PC-9 (cell line): ENCODE measurements at regions not wholly inside any gene's neighbourhood (a gene's known extent, or its start where the extent isn't known, plus 50 kb on each side); places are given as distances from the start of the nearest gene placed in this dataset.

Source experiments
- BruUV-seq: library from RNA; stranded (reverse); fragments of 400-500 nt; replicated peaks from 2 replicates; lab custom pipeline; 2021; lab: Mats Ljungman, UMichigan
- CTCF ChIA-PET: fragments of 300-600 bp; sonication (Branson Sonifier 250); formaldehyde crosslinking; loops from one replicate; lab custom pipeline; 2022; ENCODE audit warnings: antibody characterized with exemption; lab: Charles Lee
- POLR2A ChIA-PET: fragments of 300-600 bp; sonication (Branson Sonifier 250); formaldehyde crosslinking; loops from one replicate; lab custom pipeline; 2022; ENCODE audit warnings: antibody characterized with exemption; ENCODE audit not compliant: unreplicated experiment; lab: Charles Lee
- DNase-seq, 2 experiments: peaks; one replicate each; pipeline versions ENCODE4 v3.0.0 to v3.0.0-alpha.2; 2015 to 2022; ENCODE audit warnings: mixed read lengths in 1 of 2
- H2AFZ ChIP-seq: fragments of 200-600 bp; sonication (generic); 2 replicates; pipeline ENCODE4 v1.8.1; 2017; ENCODE audit warnings: antibody characterized with exemption
- H3F3A ChIP-seq: fragments of 200-600 bp; sonication (generic); 2 replicates; pipeline ENCODE4 v1.8.1; 2017; ENCODE audit warnings: antibody characterized with exemption, mild to moderate bottlenecking, low read depth; ENCODE audit not compliant: insufficient read depth
- H3K27ac ChIP-seq: fragments of 200-600 bp; sonication (generic); 2 replicates; pipeline ENCODE4 v1.6.1; 2016; ENCODE audit warnings: mixed run types
- H3K27me3 ChIP-seq: fragments of 200-600 bp; sonication (generic); 2 replicates; pipeline ENCODE4 v1.6.1; 2016; ENCODE audit warnings: low read depth, mixed run types; ENCODE audit not compliant: insufficient read depth
- H3K36me3 ChIP-seq: fragments of 200-600 bp; sonication (generic); 2 replicates; pipeline ENCODE4 v1.6.1; 2016; ENCODE audit warnings: low read depth, mixed run types
- H3K4me1 ChIP-seq: fragments of 200-600 bp; sonication (generic); replicated peaks from 2 replicates; pipeline ENCODE4 v1.6.1; 2016; ENCODE audit warnings: mixed run types; ENCODE audit not compliant: insufficient read depth
- H3K4me2 ChIP-seq: fragments of 200-600 bp; sonication (generic); 2 replicates; pipeline ENCODE4 v1.6.1; 2017; ENCODE audit warnings: mixed run types
- H3K4me3 ChIP-seq: fragments of 200-600 bp; sonication (generic); 2 replicates; pipeline ENCODE4 v1.6.1; 2016; ENCODE audit warnings: mixed run types
- H3K79me2 ChIP-seq: fragments of 200-600 bp; sonication (generic); 2 replicates; pipeline ENCODE4 v1.6.1; 2017; ENCODE audit warnings: low read depth, mixed run types
- H3K9me2 ChIP-seq: fragments of 200-600 bp; sonication (generic); 2 replicates; pipeline ENCODE4 v1.8.1; 2017; ENCODE audit warnings: mild to moderate bottlenecking; ENCODE audit not compliant: insufficient read depth
- H3K9me3 ChIP-seq: fragments of 200-600 bp; sonication (generic); 2 replicates; pipeline ENCODE4 v1.8.1; 2016; ENCODE audit warnings: low read depth; ENCODE audit not compliant: insufficient read depth
- H4K20me1 ChIP-seq: fragments of 200-600 bp; sonication (generic); 2 replicates; pipeline ENCODE4 v1.8.1; 2017; ENCODE audit not compliant: insufficient read depth
- EZH2 ChIP-seq: fragments of 200-600 bp; sonication (generic); IDR thresholded peaks from 2 replicates; pipeline ENCODE4 v1.8.0; 2017; ENCODE audit warnings: antibody characterized with exemption, low read depth
- intact Hi-C: fragments of 100-400 bp; cut with micrococcal nuclease; formaldehyde crosslinking; loops from one replicate; pipeline ENCODE4 v1.10.0; 2022; ENCODE audit not compliant: unreplicated experiment
- TF ChIP-seq, protein P1 (sequence below): fragments of 200-600 bp; sonication (generic); conservative IDR thresholded peaks from 2 replicates; pipeline ENCODE4 v1.6.1; 2017; ENCODE audit warnings: mixed run types, antibody characterized with exemption, mild to moderate bottlenecking, moderate library complexity

DNA sequence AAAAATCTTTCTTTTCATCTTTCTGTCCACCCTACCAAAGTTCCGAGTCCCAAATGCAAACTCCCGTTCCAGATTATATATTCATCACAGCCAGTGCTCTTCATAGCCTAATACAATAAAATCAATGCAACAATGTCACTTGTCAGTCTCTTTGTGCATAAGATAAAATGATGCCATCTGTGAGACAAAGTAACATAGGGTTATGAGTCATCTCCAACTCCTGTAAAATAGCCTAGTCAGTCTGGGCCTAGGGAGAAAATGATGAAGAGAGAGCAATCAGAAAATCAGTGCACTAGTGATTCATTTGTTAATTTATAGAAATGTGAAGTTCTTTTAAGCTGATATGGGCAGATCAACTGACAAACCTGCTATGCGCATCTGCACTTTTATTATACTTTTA, 689.1 kb upstream of the DIAPH2 start:
- Histone ChIP-seq H3K9me3 (no peaks in the 10 kb centered on the region), H3K27me3 (no peaks in the 10 kb centered on the region), H3K9me2 (no peaks in the 10 kb centered on the region), H3K4me1 (no peaks in the 10 kb centered on the region), H3K27ac (no peak overlapping the region), H3K79me2 (no peaks in the 10 kb centered on the region), H3K36me3 (no peaks in the 10 kb centered on the region), H3K4me3 (no peak overlapping the region), H2AFZ (no peak overlapping the region), H4K20me1 (no peaks in the 10 kb centered on the region), H3K4me2 (no peak overlapping the region), H3F3A (no peaks in the 10 kb centered on the region)
- no TSS peak for BruUV-seq
- ChIA-PET CTCF (no interaction called here), POLR2A (no interaction called here)
- intact Hi-C loops: no loop called here
- TF ChIP-seq EZH2: no peak
- TF ChIP-seq, protein P1, sequence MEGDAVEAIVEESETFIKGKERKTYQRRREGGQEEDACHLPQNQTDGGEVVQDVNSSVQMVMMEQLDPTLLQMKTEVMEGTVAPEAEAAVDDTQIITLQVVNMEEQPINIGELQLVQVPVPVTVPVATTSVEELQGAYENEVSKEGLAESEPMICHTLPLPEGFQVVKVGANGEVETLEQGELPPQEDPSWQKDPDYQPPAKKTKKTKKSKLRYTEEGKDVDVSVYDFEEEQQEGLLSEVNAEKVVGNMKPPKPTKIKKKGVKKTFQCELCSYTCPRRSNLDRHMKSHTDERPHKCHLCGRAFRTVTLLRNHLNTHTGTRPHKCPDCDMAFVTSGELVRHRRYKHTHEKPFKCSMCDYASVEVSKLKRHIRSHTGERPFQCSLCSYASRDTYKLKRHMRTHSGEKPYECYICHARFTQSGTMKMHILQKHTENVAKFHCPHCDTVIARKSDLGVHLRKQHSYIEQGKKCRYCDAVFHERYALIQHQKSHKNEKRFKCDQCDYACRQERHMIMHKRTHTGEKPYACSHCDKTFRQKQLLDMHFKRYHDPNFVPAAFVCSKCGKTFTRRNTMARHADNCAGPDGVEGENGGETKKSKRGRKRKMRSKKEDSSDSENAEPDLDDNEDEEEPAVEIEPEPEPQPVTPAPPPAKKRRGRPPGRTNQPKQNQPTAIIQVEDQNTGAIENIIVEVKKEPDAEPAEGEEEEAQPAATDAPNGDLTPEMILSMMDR: no peak
- DNase-seq: no peak

DNA sequence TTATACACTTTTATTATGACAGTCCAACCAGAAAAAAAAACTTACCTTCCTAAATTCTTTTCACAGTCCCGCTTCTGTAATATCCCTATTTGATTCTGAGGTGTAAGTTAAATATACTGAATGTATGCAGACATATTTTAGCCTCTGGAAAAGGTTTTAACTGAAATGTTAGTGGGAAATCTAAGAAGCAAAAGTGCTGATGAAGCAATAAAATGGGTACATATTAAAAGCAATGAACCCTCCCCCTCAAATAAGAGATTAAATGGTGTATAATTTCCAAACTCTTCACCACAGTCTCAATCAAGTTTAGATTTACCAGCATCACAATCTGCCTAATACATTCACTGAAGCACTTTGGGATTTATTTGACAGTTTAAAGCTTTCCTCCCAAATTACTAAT, 688.3 kb upstream of the DIAPH2 start:
- Histone ChIP-seq H3F3A (no peaks in the 10 kb centered on the region), H3K4me1 (no peaks in the 10 kb centered on the region), H3K4me2 (no peak overlapping the region), H3K27me3 (no peaks in the 10 kb centered on the region), H3K27ac (no peak overlapping the region), H3K79me2 (no peaks in the 10 kb centered on the region), H3K9me2 (no peaks in the 10 kb centered on the region), H4K20me1 (no peaks in the 10 kb centered on the region), H3K36me3 (no peaks in the 10 kb centered on the region), H2AFZ (no peak overlapping the region), H3K9me3 (no peaks in the 10 kb centered on the region), H3K4me3 (no peak overlapping the region)
- no peak for DNase-seq
- CTCF ChIA-PET: no interaction called here
- TF ChIP-seq EZH2: no peak
- TF ChIP-seq, protein P1: no peak
- POLR2A ChIA-PET: no interaction called here
- intact Hi-C loops: no loop called here
- BruUV-seq: no TSS peak

DNA sequence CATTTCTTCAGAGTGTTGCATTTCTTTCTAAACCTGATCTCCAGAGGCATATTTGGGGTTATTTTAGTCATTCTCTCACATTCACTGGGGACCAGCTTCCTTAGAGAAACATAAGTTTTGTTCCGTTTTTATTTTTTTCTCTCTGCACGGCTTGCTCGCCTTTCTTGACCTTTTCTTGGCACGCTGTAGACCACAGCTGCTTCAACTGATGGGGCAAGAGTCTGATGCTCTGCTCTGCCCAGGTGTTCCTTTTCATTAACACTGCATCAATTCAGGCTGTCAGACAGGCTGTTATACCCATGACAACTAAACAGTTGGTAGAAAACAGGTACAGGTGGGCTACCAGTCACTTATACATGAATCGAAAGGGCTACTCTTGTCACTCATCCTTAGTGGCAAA, 682.2 kb upstream of the DIAPH2 start:
- Histone ChIP-seq H3K36me3 (no peaks in the 10 kb centered on the region), H3K4me3 (no peak overlapping the region), H3K4me2 (no peak overlapping the region), H4K20me1 (no peaks in the 10 kb centered on the region), H3K9me3 (no peaks in the 10 kb centered on the region), H3K27me3 (no peaks in the 10 kb centered on the region), H3K79me2 (no peaks in the 10 kb centered on the region), H3F3A (no peaks in the 10 kb centered on the region), H3K4me1 (no peaks in the 10 kb centered on the region), H3K9me2 (no peaks in the 10 kb centered on the region), H3K27ac (no peak overlapping the region), H2AFZ (no peak overlapping the region)
- ChIA-PET POLR2A (no interaction called here), CTCF (no interaction called here)
- TF ChIP-seq, protein P1: no peak
- no peak for TF ChIP-seq EZH2
- intact Hi-C loops: no loop called here
- no peak for DNase-seq
- BruUV-seq: no TSS peak
